OCI-LY7 (cell line): ENCODE measurements at regions not wholly inside any gene's neighbourhood (a gene's known extent, or its start where the extent isn't known, plus 50 kb on each side); places are given as distances from the start of the nearest gene placed in this dataset.

Experiments used
- BruUV-seq: library from RNA; stranded (reverse); fragments of 400-500 nt; replicated peaks from 2 replicates; lab custom pipeline; 2021; lab: Mats Ljungman, UMichigan
- CTCF ChIA-PET: fragments of 300-600 bp; sonication (Branson Sonifier 250); formaldehyde crosslinking; loops from one replicate; lab custom pipeline; 2022; ENCODE audit warnings: antibody characterized with exemption; ENCODE audit not compliant: unreplicated experiment; lab: Charles Lee
- POLR2A ChIA-PET: fragments of 300-600 bp; sonication (Branson Sonifier 250); formaldehyde crosslinking; loops from one replicate; lab custom pipeline; 2022; ENCODE audit warnings: antibody characterized with exemption; lab: Charles Lee
- DNase-seq: peaks from one replicate; pipeline ENCODE4 v3.0.0-alpha.2; 2015; ENCODE audit warnings: low spot score
- H2AFZ ChIP-seq: fragments of 200-600 bp; sonication (generic), shearing (Covaris generic); 2 replicates; pipeline ENCODE4 v1.6.1; 2014; ENCODE audit warnings: mild to moderate bottlenecking, antibody characterized with exemption, low read length, moderate library complexity
- H3K27ac ChIP-seq: fragments of 200-600 bp; sonication (generic); 2 replicates; pipeline ENCODE4 v1.5.1; 2014; ENCODE audit warnings: mixed run types, low read depth, mild to moderate bottlenecking, moderate library complexity, low read length, inconsistent platforms; ENCODE audit not compliant: poor library complexity, severe bottlenecking
- H3K36me3 ChIP-seq: fragments of 200-600 bp; sonication (generic); 2 replicates; pipeline ENCODE4 v1.6.1; 2014; ENCODE audit warnings: mild to moderate bottlenecking, antibody characterized with exemption, low read length, moderate library complexity, mixed read lengths; ENCODE audit not compliant: insufficient read depth
- H3K4me1 ChIP-seq: fragments of 200-600 bp; sonication (generic); 2 replicates; pipeline ENCODE4 v1.5.1; 2014; ENCODE audit warnings: mild to moderate bottlenecking, low read length; ENCODE audit not compliant: insufficient read depth, poor library complexity, severe bottlenecking
- H3K4me2 ChIP-seq: fragments of 200-600 bp; sonication (generic); 2 replicates; pipeline ENCODE4 v1.6.1; 2014; ENCODE audit warnings: mild to moderate bottlenecking, low read length
- H3K4me3 ChIP-seq: fragments of 200-600 bp; sonication (generic); 2 replicates; pipeline ENCODE4 v1.5.1; 2014; ENCODE audit warnings: mild to moderate bottlenecking, low read depth, low read length; ENCODE audit not compliant: poor library complexity, severe bottlenecking
- H3K79me2 ChIP-seq: fragments of 200-600 bp; sonication (generic); 2 replicates; pipeline ENCODE4 v1.6.1; 2016; ENCODE audit warnings: low read depth, mild to moderate bottlenecking, low read length, moderate library complexity, mixed read lengths; ENCODE audit not compliant: insufficient read depth
- H3K9me2 ChIP-seq: fragments of 200-600 bp; sonication (generic); 2 replicates; pipeline ENCODE4 v1.6.1; 2016; ENCODE audit warnings: mild to moderate bottlenecking, low read length, mixed read lengths; ENCODE audit not compliant: insufficient read depth
- H3K9me3 ChIP-seq: fragments of 200-600 bp; sonication (generic); 2 replicates; pipeline ENCODE4 v1.6.1; 2014; ENCODE audit warnings: mild to moderate bottlenecking, mixed run types, low read length, mixed read lengths
- H4K20me1 ChIP-seq: fragments of 200-600 bp; sonication (generic); 2 replicates; pipeline ENCODE4 v1.6.1; 2014; ENCODE audit warnings: mild to moderate bottlenecking, antibody characterized with exemption, low read length, moderate library complexity, mixed read lengths; ENCODE audit not compliant: insufficient read depth
- CTCF ChIP-seq: fragments of 200-600 bp; sonication (generic); conservative IDR thresholded peaks from 2 replicates; pipeline ENCODE4 v1.5.1; 2014; ENCODE audit warnings: mild to moderate bottlenecking, antibody characterized with exemption, low read length, moderate library complexity, mixed read lengths
- EZH2phosphoT487 ChIP-seq: fragments of 200-600 bp; sonication (generic); IDR thresholded peaks from 2 replicates; pipeline ENCODE4 v1.6.1; 2018; ENCODE audit warnings: low read depth, borderline replicate concordance, mild to moderate bottlenecking, mixed run types, antibody characterized with exemption, low read length, moderate library complexity, mixed read lengths
- intact Hi-C: fragments of 100-400 bp; cut with micrococcal nuclease; formaldehyde crosslinking; loops from one replicate; pipeline ENCODE4 v1.10.0; 2022; ENCODE audit not compliant: unreplicated experiment

DNA sequence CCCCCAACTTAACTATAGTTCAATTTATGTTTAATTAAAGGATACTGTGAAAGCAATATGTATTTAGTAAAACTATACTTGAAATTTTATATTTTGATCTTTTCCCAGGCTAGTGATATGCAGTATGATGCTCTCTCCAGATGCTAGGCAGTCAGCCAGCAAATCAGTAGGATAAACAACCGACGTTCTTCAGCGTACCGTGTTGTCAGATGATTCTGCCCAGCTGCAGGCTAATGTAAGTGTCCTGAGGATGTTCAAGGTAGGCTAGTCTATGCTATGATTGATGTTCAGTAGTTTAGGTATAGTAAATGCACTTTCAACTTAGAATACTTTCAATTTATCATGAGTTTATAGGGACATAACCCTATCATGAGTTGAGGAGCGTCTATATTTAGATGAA, 762.6 kb downstream of the MRPL39 start:
- Histone ChIP-seq H3K27ac (no peak overlapping the region), H2AFZ (no peak overlapping the region), H4K20me1 (no peaks in the 10 kb centered on the region), H3K4me3 (no peak overlapping the region), H3K4me1 (no peaks in the 10 kb centered on the region), H3K9me3 (no peaks in the 10 kb centered on the region; the same call in 1 of the 2 replicates), H3K79me2 (no peaks in the 10 kb centered on the region), H3K9me2 (no peaks in the 10 kb centered on the region), H3K4me2 (no peak overlapping the region), H3K36me3 (no peaks in the 10 kb centered on the region)
- no peak for DNase-seq
- POLR2A ChIA-PET: interaction anchor here (0.7 kb wide), 1 partner anchor 25 kb away, joined by 3 read pairs; no protein-coding TSS in a partner anchor
- intact Hi-C loops: no loop called here
- CTCF ChIA-PET: no interaction called here
- no TSS peak for BruUV-seq
- TF ChIP-seq EZH2phosphoT487 (no peak), CTCF (no peak)

GRCh38 chr21:24840287-24840686, 767.0 kb downstream of the MRPL39 start:
- no peaks in the 10 kb centered on the region for H3K79me2 ChIP-seq
- H3K9me2 ChIP-seq: no peaks in the 10 kb centered on the region
- BruUV-seq: no TSS peak
- TF ChIP-seq CTCF: no peak
- no peak for TF ChIP-seq EZH2phosphoT487
- no peaks in the 10 kb centered on the region; the same call in 1 of the 2 replicates for H3K9me3 ChIP-seq
- H3K27ac ChIP-seq: no peak overlapping the region
- intact Hi-C loops: no loop called here
- DNase-seq: no peak
- ChIA-PET POLR2A (no interaction called here), CTCF (no interaction called here)
- no peak overlapping the region for H3K4me3 ChIP-seq
- H3K36me3 ChIP-seq: no peaks in the 10 kb centered on the region
- no peaks in the 10 kb centered on the region for H3K4me1 ChIP-seq
- H3K4me2 ChIP-seq: no peak overlapping the region
- H2AFZ ChIP-seq: no peak overlapping the region
- no peaks in the 10 kb centered on the region for H4K20me1 ChIP-seq

DNA sequence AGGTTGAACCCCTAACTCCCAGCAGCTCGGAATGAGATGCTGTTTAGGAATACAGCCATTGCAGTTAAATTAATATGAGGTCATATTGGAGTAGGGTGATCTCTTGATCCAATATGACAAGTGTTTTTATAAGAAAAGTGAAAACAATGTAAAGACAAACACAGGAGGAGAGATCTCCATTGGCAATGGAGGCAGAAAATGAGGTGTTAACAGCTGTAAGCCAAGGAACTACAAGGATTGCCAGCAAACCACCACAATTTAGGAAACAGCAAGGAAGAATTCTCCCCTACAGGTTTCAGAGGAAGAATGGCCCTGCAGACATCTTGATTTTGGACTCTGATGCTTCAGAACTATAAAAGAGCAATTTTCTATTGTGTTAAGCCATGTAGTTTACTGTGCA, 774.3 kb downstream of the MRPL39 start:
- H3K4me3 ChIP-seq: no peak overlapping the region
- POLR2A ChIA-PET: no interaction called here
- no peaks in the 10 kb centered on the region for H4K20me1 ChIP-seq
- no peak for DNase-seq
- no TSS peak for BruUV-seq
- H3K36me3 ChIP-seq: no peaks in the 10 kb centered on the region
- TF ChIP-seq EZH2phosphoT487 (no peak), CTCF (no peak)
- no peak overlapping the region for H2AFZ ChIP-seq
- H3K4me1 ChIP-seq: no peaks in the 10 kb centered on the region
- H3K27ac ChIP-seq: no peak overlapping the region
- no peak overlapping the region for H3K4me2 ChIP-seq
- H3K9me2 ChIP-seq: no peaks in the 10 kb centered on the region
- intact Hi-C loops: no loop called here
- CTCF ChIA-PET: no interaction called here
- H3K9me3 ChIP-seq: 0 out of 2 replicates have a peak, but pooled peaks cover 8% of the 10 kb centered on the region
- no peaks in the 10 kb centered on the region for H3K79me2 ChIP-seq
